ENCODE measurements at regions not wholly inside any gene's neighbourhood (a gene's known extent, or its start where the extent isn't known, plus 50 kb on each side); places are given as distances from the start of the nearest gene placed in this dataset.

DNA sequence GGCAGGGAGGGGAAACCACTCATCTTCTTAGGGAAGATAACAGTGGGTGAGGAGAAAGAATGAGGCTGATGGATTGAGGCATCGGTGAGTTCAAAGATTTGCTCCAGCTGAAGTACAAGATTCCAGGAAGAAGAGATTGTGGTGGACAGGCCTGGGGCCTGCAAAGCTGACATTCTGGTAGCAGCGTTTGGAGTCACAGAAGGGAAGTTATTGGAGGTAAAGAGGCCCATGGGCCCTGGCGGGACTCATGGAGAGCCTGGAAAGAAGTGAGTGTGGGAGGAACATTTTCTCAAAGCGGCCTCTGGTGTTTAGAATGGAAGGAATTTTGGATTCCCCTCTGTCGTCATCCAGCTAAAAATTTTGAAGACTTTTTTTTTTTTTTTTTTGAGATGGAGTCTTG is 160.0 kb upstream of the KLF6 start:
- TF ChIP-seq ZFP37 (tag by site-specific recombination; IDR thresholded peaks at IDR 0.05) (no peak), EGR2 (tag by site-specific recombination; IDR thresholded peaks at IDR 0.05; ENCODE audit: low read depth) (no peak), ZBTB7A (tag by site-specific recombination; IDR thresholded peaks at IDR 0.05; ENCODE audit: low read depth) (no peak), ZNF274 (IDR thresholded peaks at IDR 0.05; ENCODE audit: low read length) (no peak), ZNF274 (tag by site-specific recombination; IDR thresholded peaks at IDR 0.05; ENCODE audit: borderline replicate concordance) (no peak), ZNF394 (tag by site-specific recombination; IDR thresholded peaks at IDR 0.05; ENCODE audit: borderline replicate concordance) (no peak), ZNF623 (tag by site-specific recombination; IDR thresholded peaks at IDR 0.05) (no peak), TCF7L2 (IDR thresholded peaks at IDR 0.05; ENCODE audit: borderline replicate concordance, low read depth, low read length) (no peak), ZNF629 (tag by site-specific recombination; IDR thresholded peaks at IDR 0.05) (no peak), ZNF404 (tag by site-specific recombination; IDR thresholded peaks at IDR 0.05) (no peak), ZNF777 (tag by site-specific recombination; IDR thresholded peaks at IDR 0.05; ENCODE audit: borderline replicate concordance) (no peak), ZNF2 (tag by site-specific recombination; IDR thresholded peaks at IDR 0.05) (no peak)
- TF ChIP-seq, protein P1, sequence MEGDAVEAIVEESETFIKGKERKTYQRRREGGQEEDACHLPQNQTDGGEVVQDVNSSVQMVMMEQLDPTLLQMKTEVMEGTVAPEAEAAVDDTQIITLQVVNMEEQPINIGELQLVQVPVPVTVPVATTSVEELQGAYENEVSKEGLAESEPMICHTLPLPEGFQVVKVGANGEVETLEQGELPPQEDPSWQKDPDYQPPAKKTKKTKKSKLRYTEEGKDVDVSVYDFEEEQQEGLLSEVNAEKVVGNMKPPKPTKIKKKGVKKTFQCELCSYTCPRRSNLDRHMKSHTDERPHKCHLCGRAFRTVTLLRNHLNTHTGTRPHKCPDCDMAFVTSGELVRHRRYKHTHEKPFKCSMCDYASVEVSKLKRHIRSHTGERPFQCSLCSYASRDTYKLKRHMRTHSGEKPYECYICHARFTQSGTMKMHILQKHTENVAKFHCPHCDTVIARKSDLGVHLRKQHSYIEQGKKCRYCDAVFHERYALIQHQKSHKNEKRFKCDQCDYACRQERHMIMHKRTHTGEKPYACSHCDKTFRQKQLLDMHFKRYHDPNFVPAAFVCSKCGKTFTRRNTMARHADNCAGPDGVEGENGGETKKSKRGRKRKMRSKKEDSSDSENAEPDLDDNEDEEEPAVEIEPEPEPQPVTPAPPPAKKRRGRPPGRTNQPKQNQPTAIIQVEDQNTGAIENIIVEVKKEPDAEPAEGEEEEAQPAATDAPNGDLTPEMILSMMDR (tag by site-specific recombination; IDR thresholded peaks at IDR 0.05), result no peak
- TF ChIP-seq, protein P2, sequence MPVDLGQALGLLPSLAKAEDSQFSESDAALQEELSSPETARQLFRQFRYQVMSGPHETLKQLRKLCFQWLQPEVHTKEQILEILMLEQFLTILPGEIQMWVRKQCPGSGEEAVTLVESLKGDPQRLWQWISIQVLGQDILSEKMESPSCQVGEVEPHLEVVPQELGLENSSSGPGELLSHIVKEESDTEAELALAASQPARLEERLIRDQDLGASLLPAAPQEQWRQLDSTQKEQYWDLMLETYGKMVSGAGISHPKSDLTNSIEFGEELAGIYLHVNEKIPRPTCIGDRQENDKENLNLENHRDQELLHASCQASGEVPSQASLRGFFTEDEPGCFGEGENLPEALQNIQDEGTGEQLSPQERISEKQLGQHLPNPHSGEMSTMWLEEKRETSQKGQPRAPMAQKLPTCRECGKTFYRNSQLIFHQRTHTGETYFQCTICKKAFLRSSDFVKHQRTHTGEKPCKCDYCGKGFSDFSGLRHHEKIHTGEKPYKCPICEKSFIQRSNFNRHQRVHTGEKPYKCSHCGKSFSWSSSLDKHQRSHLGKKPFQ (tag by site-specific recombination; IDR thresholded peaks at IDR 0.05), result no peak
